SU-DHL-6 (cell line): ENCODE measurements at regions not wholly inside any gene's neighbourhood (a gene's known extent, or its start where the extent isn't known, plus 50 kb on each side); places are given as distances from the start of the nearest gene placed in this dataset.

Source experiments
- H2AFZ ChIP-seq: fragments of 200-600 bp; sonication (generic); 2 replicates; pipeline ENCODE4 v1.6.1; 2014; ENCODE audit warnings: low read depth, mild to moderate bottlenecking, moderate library complexity, mixed read lengths, antibody characterized with exemption, low read length; ENCODE audit not compliant: severe bottlenecking
- H3F3A ChIP-seq: fragments of 200-600 bp; shearing (Covaris generic); 2 replicates; pipeline ENCODE4 v1.6.0; 2016; ENCODE audit warnings: antibody characterized with exemption, mild to moderate bottlenecking; ENCODE audit not compliant: insufficient read depth
- H3K27ac ChIP-seq: fragments of 200-600 bp; sonication (generic); 2 replicates; pipeline ENCODE4 v1.5.1; 2016; ENCODE audit warnings: low read depth, mild to moderate bottlenecking, low read length, moderate library complexity, mixed read lengths
- H3K27me3 ChIP-seq: fragments of 200-600 bp; sonication (generic), shearing (Covaris generic); 2 replicates; pipeline ENCODE4 v1.6.0; 2014; ENCODE audit warnings: mild to moderate bottlenecking, low read length
- H3K36me3 ChIP-seq: fragments of 200-600 bp; sonication (generic); 2 replicates; pipeline ENCODE4 v1.6.1; 2014; ENCODE audit warnings: mild to moderate bottlenecking, low read length, mixed read lengths
- H3K4me2 ChIP-seq: fragments of 300-600, 200-600 bp; shearing (Covaris generic), sonication (generic); 2 replicates; pipeline ENCODE4 v1.6.0; 2014; ENCODE audit warnings: low read length, low read depth, mild to moderate bottlenecking; ENCODE audit not compliant: poor library complexity, severe bottlenecking
- H3K4me3 ChIP-seq: fragments of 200-600 bp; sonication (generic); 2 replicates; pipeline ENCODE4 v1.5.1; 2014; ENCODE audit warnings: antibody characterized with exemption, low read length, mild to moderate bottlenecking, mixed read lengths; ENCODE audit not compliant: insufficient read depth, poor library complexity, severe bottlenecking
- H3K79me2 ChIP-seq: fragments of 200-600 bp; sonication (generic); 2 replicates; pipeline ENCODE4 v1.6.1; 2014; ENCODE audit warnings: mild to moderate bottlenecking, low read length, moderate library complexity; ENCODE audit not compliant: insufficient read depth
- H3K9ac ChIP-seq: fragments of 200-600 bp; sonication (generic); 2 replicates; pipeline ENCODE4 v1.7.0; 2014; ENCODE audit warnings: mild to moderate bottlenecking, low read length
- H3K9me2 ChIP-seq: fragments of 200-600 bp; sonication (generic); replicated peaks from 2 replicates; pipeline ENCODE4 v1.6.1; 2014; ENCODE audit warnings: low read length; ENCODE audit not compliant: insufficient read depth
- H3K9me3 ChIP-seq: fragments of 200-600 bp; sonication (generic); 2 replicates; pipeline ENCODE4 v1.6.1; 2014; ENCODE audit warnings: low read length, mixed read lengths; ENCODE audit not compliant: insufficient read depth
- H4K20me1 ChIP-seq: fragments of 200-600 bp; sonication (generic); 2 replicates; pipeline ENCODE4 v1.6.1; 2014; ENCODE audit warnings: low read depth, mild to moderate bottlenecking, antibody characterized with exemption, low read length, moderate library complexity, mixed read lengths
- EZH2phosphoT487 ChIP-seq: fragments of 200-600 bp; sonication (generic), shearing (Covaris generic); conservative IDR thresholded peaks from 2 replicates; pipeline ENCODE4 v1.6.1; 2018; ENCODE audit warnings: mild to moderate bottlenecking, antibody characterized with exemption, low read length, moderate library complexity, mixed read lengths
- TF ChIP-seq, protein P1 (sequence below): fragments of 200-600 bp; sonication (generic); IDR thresholded peaks from one replicate; pipeline ENCODE4 v1.5.1; 2017; ENCODE audit warnings: antibody characterized with exemption, mild to moderate bottlenecking, low read length, moderate library complexity; ENCODE audit not compliant: insufficient read depth, poor library complexity, severe bottlenecking

DNA sequence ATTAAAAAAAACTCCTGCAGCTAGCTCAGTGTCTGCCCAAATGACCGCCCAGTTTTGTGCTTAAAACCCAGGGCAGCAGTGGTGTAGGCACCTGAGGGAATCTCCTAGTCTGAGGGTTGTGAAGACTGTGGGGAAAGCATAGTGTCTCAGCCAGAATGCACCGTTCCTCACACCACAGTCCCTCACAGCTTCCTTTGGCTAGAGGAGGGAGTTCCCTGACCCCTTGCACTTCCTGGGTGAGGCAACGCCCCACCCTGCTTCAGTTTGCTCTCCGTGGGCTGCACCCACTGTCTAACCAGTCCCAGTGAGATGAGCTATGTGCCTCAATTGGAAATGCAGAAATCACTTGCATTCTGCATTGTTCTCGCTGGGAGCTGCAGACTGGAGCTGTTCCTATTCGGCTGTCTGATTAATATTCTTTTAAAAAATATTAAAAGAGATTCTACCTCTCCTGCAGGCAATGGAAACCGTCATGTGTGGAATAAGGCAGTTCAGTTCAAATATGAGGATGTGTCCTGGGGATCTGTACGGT, 645.7 kb downstream of the FGF9 start:
- Histone ChIP-seq H3K4me2 (no peak overlapping the region), H3K4me3 (no peak overlapping the region), H3K9ac (no peak overlapping the region), H2AFZ (no peak overlapping the region), H3K9me2 (no peaks in the 10 kb centered on the region), H3K9me3 (no peaks in the 10 kb centered on the region), H3K27ac (no peak overlapping the region), H3K36me3 (no peaks in the 10 kb centered on the region), H3K79me2 (no peaks in the 10 kb centered on the region), H3K27me3 (no peaks in the 10 kb centered on the region), H4K20me1 (no peaks in the 10 kb centered on the region), H3F3A (no peaks in the 10 kb centered on the region)
- no peak for TF ChIP-seq EZH2phosphoT487
- TF ChIP-seq, protein P1, sequence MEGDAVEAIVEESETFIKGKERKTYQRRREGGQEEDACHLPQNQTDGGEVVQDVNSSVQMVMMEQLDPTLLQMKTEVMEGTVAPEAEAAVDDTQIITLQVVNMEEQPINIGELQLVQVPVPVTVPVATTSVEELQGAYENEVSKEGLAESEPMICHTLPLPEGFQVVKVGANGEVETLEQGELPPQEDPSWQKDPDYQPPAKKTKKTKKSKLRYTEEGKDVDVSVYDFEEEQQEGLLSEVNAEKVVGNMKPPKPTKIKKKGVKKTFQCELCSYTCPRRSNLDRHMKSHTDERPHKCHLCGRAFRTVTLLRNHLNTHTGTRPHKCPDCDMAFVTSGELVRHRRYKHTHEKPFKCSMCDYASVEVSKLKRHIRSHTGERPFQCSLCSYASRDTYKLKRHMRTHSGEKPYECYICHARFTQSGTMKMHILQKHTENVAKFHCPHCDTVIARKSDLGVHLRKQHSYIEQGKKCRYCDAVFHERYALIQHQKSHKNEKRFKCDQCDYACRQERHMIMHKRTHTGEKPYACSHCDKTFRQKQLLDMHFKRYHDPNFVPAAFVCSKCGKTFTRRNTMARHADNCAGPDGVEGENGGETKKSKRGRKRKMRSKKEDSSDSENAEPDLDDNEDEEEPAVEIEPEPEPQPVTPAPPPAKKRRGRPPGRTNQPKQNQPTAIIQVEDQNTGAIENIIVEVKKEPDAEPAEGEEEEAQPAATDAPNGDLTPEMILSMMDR = no peak

DNA sequence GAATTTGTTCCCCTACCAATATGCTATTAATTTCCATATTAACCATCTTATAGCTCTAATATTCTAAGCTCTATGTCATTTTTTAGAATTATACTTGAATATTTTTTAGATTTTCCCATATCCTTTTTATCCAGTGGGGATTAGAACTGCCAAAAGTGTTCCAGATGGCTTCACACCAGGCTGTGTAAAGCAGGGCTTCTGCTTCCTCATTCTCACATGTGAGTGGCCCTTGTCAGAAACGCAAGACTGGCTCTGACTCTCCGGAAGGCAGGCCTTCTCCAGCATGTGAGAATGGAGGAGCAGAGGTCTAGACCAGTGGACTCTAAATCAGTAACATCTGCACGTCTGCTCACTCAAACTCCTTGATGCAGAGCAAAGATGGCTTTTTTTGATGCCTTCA, 650.1 kb downstream of the FGF9 start:
- Histone ChIP-seq H3K79me2 (no peaks in the 10 kb centered on the region), H3F3A (no peaks in the 10 kb centered on the region), H3K9ac (no peak overlapping the region), H3K27ac (no peak overlapping the region), H2AFZ (no peak overlapping the region), H3K9me3 (no peaks in the 10 kb centered on the region), H3K27me3 (no peaks in the 10 kb centered on the region), H3K4me3 (no peak overlapping the region), H4K20me1 (no peaks in the 10 kb centered on the region), H3K9me2 (no peaks in the 10 kb centered on the region), H3K4me2 (no peak overlapping the region), H3K36me3 (no peaks in the 10 kb centered on the region)
- TF ChIP-seq EZH2phosphoT487 = no peak
- TF ChIP-seq, protein P1 = no peak

DNA sequence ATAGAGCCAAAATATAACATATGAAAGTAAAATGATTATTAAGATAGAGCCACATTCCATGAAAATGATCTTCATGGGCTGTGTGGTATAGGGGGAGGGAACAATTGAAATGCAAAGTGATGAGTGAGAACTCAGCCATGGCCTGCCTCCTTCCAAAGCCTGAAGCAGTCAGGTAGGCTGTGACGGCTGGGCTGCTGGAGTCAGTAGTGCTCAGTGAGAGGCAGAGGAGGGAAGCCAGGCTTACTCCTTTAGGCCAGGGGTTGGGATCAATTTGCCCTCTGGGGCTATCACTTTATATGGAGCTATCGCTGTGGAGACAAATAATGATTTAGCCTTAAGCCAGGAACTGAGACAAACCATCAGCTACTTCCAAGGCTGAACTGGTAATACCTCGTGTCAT, 654.9 kb downstream of the FGF9 start:
- no peaks in the 10 kb centered on the region for H3K79me2 ChIP-seq
- no peak overlapping the region for H3K4me2 ChIP-seq

More for the DNA sequence above, 654.9 kb downstream of the FGF9 start:
- no peaks in the 10 kb centered on the region for H3K9me3 ChIP-seq
- no peaks in the 10 kb centered on the region for H4K20me1 ChIP-seq
- no peak overlapping the region for H2AFZ ChIP-seq
- H3K9ac ChIP-seq = no peak overlapping the region
- H3F3A ChIP-seq = no peaks in the 10 kb centered on the region
- no peaks in the 10 kb centered on the region for H3K9me2 ChIP-seq
- TF ChIP-seq, protein P1 = no peak
- no peak for TF ChIP-seq EZH2phosphoT487
- H3K36me3 ChIP-seq = no peaks in the 10 kb centered on the region
- no peaks in the 10 kb centered on the region for H3K27me3 ChIP-seq
- H3K27ac ChIP-seq = no peak overlapping the region
- H3K4me3 ChIP-seq = no peak overlapping the region
